DMS53 treated with DMSO at 0.1 percent for 48 hours (cell line): ENCODE measurements at regions not wholly inside any gene's neighbourhood (a gene's known extent, or its start where the extent isn't known, plus 50 kb on each side); places are given as distances from the start of the nearest gene placed in this dataset.
A peak's percentile ranks its signal among the peaks of the same experiment; 100 is the strongest.
"Not testable (repeated sequence)": the region's sequence is repeated elsewhere in the genome, so short reads cannot be mapped to it uniquely, and the experiment has no call there.

Experiments
- DNase-seq: peaks from one replicate; lab custom pipeline; 2025; ENCODE audit not compliant: unreplicated experiment; lab: John Stamatoyannopoulos, UW

DNA sequence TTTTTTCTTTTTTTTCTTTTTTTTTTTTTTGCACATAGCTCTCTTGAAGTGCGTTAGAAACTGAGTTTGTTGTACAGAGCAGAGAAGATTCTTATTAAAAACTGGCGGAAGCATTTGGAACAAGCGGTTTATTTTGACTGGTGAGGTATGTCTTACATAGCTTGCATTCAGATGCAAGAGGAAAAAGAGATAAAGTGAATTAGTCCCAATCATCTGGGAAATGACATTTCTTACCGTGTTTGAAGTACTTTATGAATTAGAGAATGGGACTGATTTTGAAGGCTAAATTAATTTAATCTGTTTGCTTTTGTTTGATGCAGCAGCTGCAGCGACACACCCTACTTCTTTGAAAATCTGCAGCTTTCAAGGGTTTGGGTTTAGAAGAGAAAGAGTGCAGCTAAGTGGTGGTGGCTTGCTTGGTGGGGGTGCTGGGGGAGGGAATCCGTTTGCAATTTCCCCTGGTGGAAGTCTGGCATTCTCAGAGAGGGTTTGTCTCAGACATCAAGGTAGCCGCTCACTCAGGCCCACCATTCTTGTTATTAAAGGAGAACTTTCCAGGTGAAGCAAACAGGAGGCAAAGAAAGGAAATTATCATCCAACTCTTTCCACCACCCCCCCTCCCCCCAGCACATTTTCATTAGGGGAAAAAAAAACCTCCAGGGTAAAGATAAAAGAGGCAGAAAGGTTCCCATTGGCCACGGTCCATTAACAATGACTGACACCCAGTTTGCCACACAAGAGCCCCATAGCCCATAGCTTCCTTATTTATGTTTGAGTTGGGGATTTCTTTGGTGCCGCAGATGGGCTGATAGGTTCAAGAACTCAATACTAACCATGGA, 231.7 kb downstream of the SKIDA1 start:
- DNase-seq = no peak

- no peak for DNase-seq
Observed at GRCh38 chr10:21292763-21293517, 232.5 kb downstream of the SKIDA1 start.

GRCh38 chr10:21290499-21291160, 234.9 kb downstream of the SKIDA1 start:
- no peak for DNase-seq

DNA sequence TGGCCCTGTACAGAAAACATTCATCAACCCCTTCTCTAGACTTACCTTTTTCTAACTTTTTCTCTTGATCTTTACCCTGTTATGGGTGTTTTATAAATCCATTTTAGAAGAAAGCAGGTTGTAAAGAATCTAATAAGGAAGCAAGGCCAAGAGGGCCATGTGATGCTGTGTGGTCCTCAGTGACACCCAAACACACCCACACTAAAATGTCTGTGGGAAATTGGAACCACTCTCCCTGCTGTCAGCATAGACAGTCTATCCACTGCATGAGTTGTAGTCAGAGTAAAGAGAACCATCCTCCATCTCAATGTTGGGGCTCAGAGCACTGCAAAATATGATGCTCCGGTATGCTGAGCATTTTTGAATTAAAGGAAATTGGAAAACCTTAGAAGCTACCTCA, 235.5 kb downstream of the SKIDA1 start:
- DNase-seq = no peak

GRCh38 chr10:21289271-21289670, 236.2 kb downstream of the SKIDA1 start:
- DNase-seq = no peak

GRCh38 chr10:21285742-21286331, 239.6 kb downstream of the SKIDA1 start:
- DNase-seq = no peak

GRCh38 chr10:21285207-21285606, 240.3 kb downstream of the SKIDA1 start:
- no peak for DNase-seq

GRCh38 chr10:21284301-21284700, 241.2 kb downstream of the SKIDA1 start:
- DNase-seq = no peak

DNA sequence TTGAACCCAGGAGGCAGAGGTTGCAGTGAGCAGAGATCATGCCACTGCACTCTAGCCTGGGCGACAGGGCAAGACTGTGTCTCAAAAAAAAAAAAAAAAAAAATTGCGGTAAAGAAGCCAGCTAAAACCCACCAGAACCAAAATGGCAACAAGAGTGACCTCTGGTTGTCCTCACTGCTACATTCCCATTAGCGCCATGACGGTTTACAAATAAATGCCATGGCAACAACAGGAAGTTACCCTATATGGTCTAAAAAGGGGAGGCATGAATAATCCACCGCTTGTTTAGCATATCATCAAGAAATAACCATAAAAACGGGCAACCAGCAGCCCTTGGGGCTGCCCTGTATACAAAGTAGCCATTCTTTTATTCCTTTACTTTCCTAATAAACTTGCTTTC, 242.4 kb downstream of the SKIDA1 start:
- DNase-seq = not testable (repeated sequence)

DNA sequence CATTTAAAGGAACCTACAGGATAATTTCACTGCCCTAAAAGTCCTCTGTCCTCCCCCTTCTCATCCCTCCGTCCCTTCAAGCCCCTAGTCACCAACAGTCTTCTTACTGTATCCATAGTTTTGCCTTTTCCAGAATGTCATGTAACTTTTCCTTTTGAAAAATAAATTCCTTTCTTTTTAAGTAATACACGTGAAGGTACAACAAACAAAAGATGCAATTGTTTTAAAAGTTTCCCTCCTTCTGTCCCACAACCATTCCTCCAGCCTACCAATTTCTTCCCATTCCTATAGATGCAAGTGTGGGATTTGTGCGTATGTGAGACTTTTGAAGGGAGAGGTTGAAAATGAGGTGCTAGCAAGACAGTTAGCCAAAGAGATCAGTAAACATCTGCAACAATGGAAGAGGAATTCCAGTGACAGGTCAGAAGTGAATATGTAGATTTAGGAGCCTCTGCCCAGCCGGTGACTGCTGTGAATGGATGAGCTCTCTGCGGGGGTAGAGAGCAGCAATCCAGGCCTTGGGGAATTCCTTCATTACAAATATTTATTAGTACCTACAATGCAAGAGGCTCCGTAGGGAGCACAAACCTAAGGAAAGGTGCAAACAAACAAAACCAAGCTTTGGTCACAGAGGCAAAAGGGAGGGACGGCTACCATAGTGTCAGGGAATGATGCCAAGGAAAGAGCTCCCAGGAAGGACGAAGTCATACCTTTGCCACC, 243.6 kb downstream of the SKIDA1 start:
- no peak for DNase-seq

GRCh38 chr10:21280971-21281572, 244.4 kb downstream of the SKIDA1 start:
- no peak for DNase-seq

DNA sequence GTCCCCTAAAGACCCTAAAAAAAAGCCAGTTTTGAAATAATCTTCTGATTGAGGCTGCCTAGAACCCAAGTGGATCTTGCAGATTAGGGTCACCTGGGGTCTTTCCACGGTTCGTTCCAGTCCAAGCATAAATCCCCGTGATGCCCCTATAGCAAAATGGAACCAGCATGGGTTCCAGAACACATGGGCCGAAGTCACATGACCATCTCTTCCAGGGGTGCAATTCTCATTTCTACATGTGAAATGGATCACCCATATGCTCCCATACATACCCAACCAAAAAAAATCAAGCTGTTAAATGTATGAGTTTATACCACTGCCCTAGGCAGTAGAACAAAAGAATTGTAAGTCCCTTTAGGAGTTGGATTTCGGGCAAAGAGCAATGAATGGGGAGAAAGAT, 245.4 kb downstream of the SKIDA1 start:
- DNase-seq = no peak

DNA sequence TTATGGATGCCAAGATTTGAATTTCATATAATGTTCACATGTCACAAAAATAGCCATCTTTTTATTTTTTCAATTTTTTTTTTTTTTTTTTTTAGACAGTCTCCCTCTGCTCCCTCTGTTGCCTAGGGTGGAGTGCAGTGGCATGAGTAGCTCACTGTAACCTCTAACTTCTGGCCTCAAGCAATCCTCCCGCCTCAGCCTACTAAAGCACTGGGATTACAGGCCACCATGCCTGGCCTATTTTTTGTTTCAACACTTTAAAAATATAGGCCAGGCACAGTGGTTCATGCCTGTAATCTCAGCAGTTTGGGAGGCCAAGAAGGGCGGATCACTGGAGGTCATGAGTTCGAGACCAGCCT, 246.3 kb downstream of the SKIDA1 start:
- no peak for DNase-seq

DNA sequence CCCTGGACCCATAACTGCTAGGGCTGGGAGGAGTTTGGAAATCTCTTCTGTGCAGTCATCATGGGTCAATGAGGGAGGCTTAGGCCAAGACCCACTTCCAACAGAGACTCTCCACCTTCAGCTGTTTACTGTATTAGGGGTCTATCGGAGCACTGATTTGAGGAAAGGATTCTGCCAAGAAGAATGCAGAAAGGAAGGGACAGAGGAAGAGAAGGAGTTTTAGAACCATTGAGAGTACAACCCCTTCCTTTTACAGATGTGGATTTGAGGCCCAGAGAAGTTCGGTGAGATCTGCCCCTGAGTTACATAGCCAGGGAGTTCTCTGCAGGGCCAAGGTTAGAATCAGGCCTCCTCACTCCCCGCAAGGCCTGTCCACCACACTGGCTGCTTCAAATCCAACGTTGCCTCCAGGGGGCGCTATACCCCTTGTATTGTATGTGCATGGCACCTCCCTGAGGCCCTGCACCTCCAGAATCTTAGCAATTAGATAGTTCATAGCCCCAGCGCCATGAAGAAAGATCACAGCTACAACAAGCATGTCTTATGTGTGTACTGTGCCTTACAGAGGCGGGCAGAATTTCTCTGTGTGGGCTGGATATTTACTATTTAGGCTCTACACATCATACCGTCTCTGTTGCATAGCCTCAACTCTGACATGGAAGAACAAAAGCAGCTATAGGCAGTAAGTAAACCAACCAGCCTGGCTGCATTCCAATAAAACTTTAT, 246.8 kb downstream of the SKIDA1 start:
- peak; percentile 88 for DNase-seq

GRCh38 chr10:21273400-21273968, 252.0 kb downstream of the SKIDA1 start:
- DNase-seq = no peak

DNA sequence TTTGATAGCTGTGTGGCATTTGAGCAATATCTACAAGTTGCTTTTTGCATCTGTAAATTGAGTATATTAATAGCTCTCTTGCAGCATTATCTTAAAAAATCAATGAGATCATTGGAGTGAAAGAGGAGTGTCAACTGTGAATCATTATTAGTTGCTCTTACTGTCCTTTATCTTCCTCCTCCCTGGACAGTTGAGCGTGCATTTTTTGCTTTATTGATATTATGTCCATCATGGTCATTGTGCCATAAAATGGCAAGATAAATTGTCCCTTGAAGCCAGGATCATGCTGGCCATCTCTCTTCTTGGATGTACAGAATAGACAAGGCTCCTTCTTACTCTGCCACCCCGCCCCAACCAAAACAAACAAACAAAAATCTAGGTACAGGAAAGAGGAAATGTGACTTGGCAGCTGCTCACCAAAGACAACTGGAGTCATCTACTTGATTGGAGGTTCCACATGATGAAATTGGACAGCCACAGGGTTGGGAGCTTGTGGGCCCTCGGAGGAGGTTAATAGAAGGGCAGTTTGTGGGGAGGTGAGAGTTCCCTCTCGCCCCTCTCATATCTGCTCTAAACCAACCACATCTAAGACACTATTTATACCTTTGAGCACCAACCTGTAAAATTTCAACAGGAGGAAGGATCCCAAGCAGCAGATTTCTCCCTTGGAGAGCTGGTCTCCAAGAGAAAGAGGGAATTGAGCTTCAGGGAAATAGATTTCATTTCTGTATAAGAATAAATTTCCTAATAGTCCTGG, 252.7 kb downstream of the SKIDA1 start:
- no peak for DNase-seq

- DNase-seq = no peak
Observed at GRCh38 chr10:21270976-21271375, 254.5 kb downstream of the SKIDA1 start.

DNA sequence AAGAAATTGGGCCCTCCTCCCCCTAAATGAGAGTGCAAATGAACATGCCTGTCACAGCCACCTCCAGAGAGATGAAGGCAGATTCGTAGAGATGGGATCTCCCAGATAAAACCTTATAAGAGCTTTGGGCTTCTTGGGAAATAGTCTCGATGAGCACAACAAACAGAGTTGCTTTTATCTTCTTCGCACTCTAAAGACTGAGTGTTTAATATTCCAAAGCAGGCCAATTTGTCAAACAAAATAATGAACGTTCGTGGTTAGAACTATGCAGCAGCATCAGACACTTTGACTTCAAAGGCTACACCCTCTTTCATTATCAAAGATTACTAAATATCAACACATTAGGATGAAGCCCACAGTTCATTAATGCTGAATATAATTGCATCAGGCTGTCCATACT, 256.2 kb downstream of the SKIDA1 start:
- DNase-seq = no peak

GRCh38 chr10:21265622-21266021, 259.9 kb downstream of the SKIDA1 start:
- DNase-seq = peak; percentile 25
